Activated CD8-positive, alpha-beta memory T cell treated with anti-CD3 and anti-CD28 coated beads, Interleukin-2, amount 50 U/mL, for 48 hours (primary cell): ENCODE measurements at regions not wholly inside any gene's neighbourhood (a gene's known extent, or its start where the extent isn't known, plus 50 kb on each side); places are given as distances from the start of the nearest gene placed in this dataset.
"Not testable (repeated sequence)": the region's sequence is repeated elsewhere in the genome, so short reads cannot be mapped to it uniquely, and the experiment has no call there.

Source experiments
- DNase-seq: peaks from one replicate; pipeline ENCODE4 v3.0.0-alpha.2; 2020

- DNase-seq: no peak
Measured at GRCh38 chr5:159547466-159548195, 217.3 kb upstream of the IL12B start.

- DNase-seq: no peak
Measured at GRCh38 chr5:159548517-159548916, 218.2 kb upstream of the IL12B start.

GRCh38 chr5:159549046-159549445 is 218.8 kb upstream of the IL12B start:
- DNase-seq: no peak

GRCh38 chr5:159550951-159551350 is 220.7 kb upstream of the IL12B start:
- no peak for DNase-seq

- DNase-seq: no peak
Measured at GRCh38 chr5:159552751-159553150, 222.5 kb upstream of the IL12B start.

- DNase-seq: no peak
Measured at GRCh38 chr5:159553792-159554191, 223.5 kb upstream of the IL12B start.

- DNase-seq: no peak
Measured at GRCh38 chr5:159555084-159555483, 224.8 kb upstream of the IL12B start.

- DNase-seq: no peak
Measured at GRCh38 chr5:159559337-159559736, 229.1 kb upstream of the IL12B start.

- DNase-seq: no peak
Measured at GRCh38 chr5:159560088-159560487, 229.8 kb upstream of the IL12B start.

- DNase-seq: no peak
Measured at GRCh38 chr5:159564031-159564430, 233.7 kb upstream of the IL12B start.

GRCh38 chr5:159566832-159567231 is 236.5 kb upstream of the IL12B start:
- DNase-seq: no peak

GRCh38 chr5:159567461-159567860 is 237.2 kb upstream of the IL12B start:
- DNase-seq: no peak

GRCh38 chr5:159571501-159572244 is 241.4 kb upstream of the IL12B start:
- DNase-seq: no peak

- DNase-seq: no peak
Measured at GRCh38 chr5:159576902-159577301, 246.6 kb upstream of the IL12B start.

GRCh38 chr5:159581502-159582249 is 251.4 kb upstream of the IL12B start:
- no peak for DNase-seq

GRCh38 chr5:159582756-159583541 is 252.7 kb upstream of the IL12B start:
- DNase-seq: no peak

- no peak for DNase-seq
Measured at GRCh38 chr5:159586921-159587320, 256.6 kb upstream of the IL12B start.

GRCh38 chr5:159588941-159589340 is 258.7 kb upstream of the IL12B start:
- no peak for DNase-seq

GRCh38 chr5:159593518-159594073 is 263.3 kb upstream of the IL12B start:
- no peak for DNase-seq

- not testable (repeated sequence) for DNase-seq
Measured at GRCh38 chr5:159595561-159595960, 265.3 kb upstream of the IL12B start.

GRCh38 chr5:159601216-159601615 is 270.9 kb upstream of the IL12B start:
- no peak for DNase-seq

- no peak for DNase-seq
Measured at GRCh38 chr5:159602434-159602833, 272.1 kb upstream of the IL12B start.

GRCh38 chr5:159605585-159605984 is 275.3 kb upstream of the IL12B start:
- no peak for DNase-seq
